COLO668 (cell line): ENCODE measurements at regions not wholly inside any gene's neighbourhood (a gene's known extent, or its start where the extent isn't known, plus 50 kb on each side); places are given as distances from the start of the nearest gene placed in this dataset.

ENCODE experiments used
- DNase-seq: peaks from one replicate; lab custom pipeline; 2025; ENCODE audit not compliant: unreplicated experiment; lab: John Stamatoyannopoulos, UW

GRCh38 chr10:131000743-131001142, 310.8 kb downstream of the TCERG1L start:
- DNase-seq, result no peak

GRCh38 chr10:131001438-131001837, 310.1 kb downstream of the TCERG1L start:
- no peak for DNase-seq

GRCh38 chr10:131002031-131002861, 309.3 kb downstream of the TCERG1L start:
- DNase-seq, result peak; percentile 1

GRCh38 chr10:131003455-131003854, 308.1 kb downstream of the TCERG1L start:
- DNase-seq, result peak; percentile 7

GRCh38 chr10:131004276-131004675, 307.2 kb downstream of the TCERG1L start:
- DNase-seq, result no peak

GRCh38 chr10:131006458-131007256, 304.9 kb downstream of the TCERG1L start:
- no peak for DNase-seq

GRCh38 chr10:131009791-131010190, 301.7 kb downstream of the TCERG1L start:
- DNase-seq, result no peak

- no peak for DNase-seq
Measured at GRCh38 chr10:131010965-131011575, 300.5 kb downstream of the TCERG1L start.

- no peak for DNase-seq
Measured at GRCh38 chr10:131011936-131012640, 299.4 kb downstream of the TCERG1L start.

- DNase-seq, result no peak
Measured at GRCh38 chr10:131012641-131012985, 298.9 kb downstream of the TCERG1L start.

- peak; percentile 2 for DNase-seq
Measured at GRCh38 chr10:131013281-131013912, 298.1 kb downstream of the TCERG1L start.

GRCh38 chr10:131014271-131014670, 297.2 kb downstream of the TCERG1L start:
- no peak for DNase-seq

GRCh38 chr10:131015271-131015670, 296.2 kb downstream of the TCERG1L start:
- DNase-seq, result no peak

- DNase-seq, result no peak
Measured at GRCh38 chr10:131016556-131016955, 295.0 kb downstream of the TCERG1L start.

- DNase-seq, result no peak
Measured at GRCh38 chr10:131017566-131018285, 293.8 kb downstream of the TCERG1L start.

GRCh38 chr10:131018886-131019500, 292.5 kb downstream of the TCERG1L start:
- DNase-seq, result no peak

GRCh38 chr10:131019696-131020095, 291.8 kb downstream of the TCERG1L start:
- no peak for DNase-seq

GRCh38 chr10:131020775-131021174, 290.7 kb downstream of the TCERG1L start:
- DNase-seq, result no peak

GRCh38 chr10:131021246-131021895, 290.1 kb downstream of the TCERG1L start:
- no peak for DNase-seq
